G401.6 (cell line): ENCODE measurements at regions not wholly inside any gene's neighbourhood (a gene's known extent, or its start where the extent isn't known, plus 50 kb on each side); places are given as distances from the start of the nearest gene placed in this dataset.

Source experiments
- FAIRE-seq: peaks from 2 replicates; lab custom pipeline; 2012; peaks lifted over from hg19 to GRCh38; lab: Jason Lieb, UNC

DNA sequence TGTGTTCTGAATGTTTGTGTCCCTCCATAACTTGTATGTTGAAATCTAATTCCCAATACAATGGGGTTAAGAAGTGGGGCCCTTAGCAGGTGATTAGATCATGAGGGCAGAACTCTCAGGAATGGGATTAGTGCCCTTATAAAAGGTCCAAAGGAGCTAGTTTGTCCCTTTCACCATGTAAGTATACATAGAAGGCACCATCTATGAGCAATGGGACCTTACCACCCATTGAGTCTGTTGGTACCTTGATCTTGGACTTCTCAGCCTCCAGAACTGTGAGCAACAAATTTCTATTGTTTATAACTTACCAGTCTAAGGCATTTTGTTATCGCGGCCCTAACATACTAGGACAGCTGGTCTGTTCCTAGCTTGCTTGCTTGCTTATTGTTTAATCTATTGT, 106.3 kb downstream of the MYCN start:
- FAIRE-seq, result no peak

DNA sequence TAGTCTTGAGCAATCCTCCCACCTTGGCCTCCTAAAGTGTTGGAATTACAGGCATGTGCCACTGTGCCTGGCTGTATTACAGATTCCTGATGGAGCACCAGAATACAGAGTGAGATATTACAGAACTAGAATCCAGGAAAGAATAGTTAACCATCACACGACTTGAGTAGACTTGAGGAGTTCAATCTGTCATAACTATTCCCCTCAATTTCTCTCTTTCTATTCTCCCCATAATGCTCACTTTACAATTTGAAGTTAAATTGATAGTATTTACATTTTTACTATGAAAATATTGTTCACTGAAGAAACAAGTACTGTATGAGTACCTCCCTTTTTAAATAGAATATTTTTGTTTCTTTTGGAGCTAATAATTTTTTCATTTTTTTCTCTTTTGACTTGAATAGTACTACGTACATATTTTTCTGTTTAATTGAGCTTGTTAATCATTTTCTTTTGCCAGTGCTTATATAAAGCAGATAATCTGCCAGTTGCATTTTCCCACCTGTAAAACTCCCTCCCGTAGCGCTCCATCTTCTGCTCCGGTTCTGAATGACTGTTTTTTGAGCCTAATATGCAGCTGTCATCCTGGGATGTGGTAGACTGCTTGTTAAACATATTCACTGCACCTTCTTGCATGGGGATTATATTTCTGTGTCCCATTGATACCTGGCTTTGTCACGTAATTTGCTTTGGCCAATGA, 105.5 kb downstream of the MYCN start:
- FAIRE-seq, result no peak

DNA sequence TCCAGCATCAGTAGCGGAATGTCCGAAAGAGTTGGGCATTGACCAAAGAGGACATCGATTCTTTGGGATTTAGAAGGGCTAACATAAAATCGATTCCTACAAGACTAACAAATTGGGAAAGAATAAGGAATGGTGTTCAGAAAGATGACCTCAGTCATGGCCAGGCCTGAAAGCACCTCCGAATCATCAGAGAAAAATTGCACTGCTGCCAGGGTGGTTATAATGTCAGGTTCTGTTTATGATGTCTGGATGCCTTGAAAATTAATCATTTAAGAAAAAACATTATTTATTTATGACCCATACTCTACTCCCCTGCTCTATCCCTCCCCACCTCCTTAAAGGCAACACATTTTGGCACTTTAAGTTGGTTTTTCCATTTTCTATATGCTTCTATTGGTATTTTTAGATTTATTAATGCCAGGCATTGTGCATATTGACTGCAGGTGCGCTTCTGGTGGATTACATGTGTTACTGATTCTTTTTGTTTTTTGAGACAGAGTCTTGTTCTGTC, 104.7 kb downstream of the MYCN start:
- FAIRE-seq, result no peak

DNA sequence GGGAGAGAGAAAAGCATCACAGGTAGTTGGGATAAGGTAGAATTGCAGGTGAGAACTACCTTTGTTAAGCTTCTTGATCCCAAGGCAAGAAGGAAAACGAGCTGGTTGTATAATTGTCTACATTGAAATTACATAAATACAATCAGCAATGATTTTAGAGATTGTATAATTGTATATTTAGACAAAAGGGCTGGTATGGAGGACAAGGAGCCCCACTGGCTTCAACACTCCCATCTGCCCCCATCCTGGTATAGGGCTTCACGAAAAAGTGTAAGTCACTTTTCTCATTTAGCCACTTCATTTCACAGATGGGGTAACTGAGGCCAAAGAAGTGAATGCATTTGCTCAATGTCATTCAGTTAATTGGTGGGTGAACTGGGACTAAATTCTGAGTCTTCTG, 103.3 kb downstream of the MYCN start:
- FAIRE-seq, result no peak

DNA sequence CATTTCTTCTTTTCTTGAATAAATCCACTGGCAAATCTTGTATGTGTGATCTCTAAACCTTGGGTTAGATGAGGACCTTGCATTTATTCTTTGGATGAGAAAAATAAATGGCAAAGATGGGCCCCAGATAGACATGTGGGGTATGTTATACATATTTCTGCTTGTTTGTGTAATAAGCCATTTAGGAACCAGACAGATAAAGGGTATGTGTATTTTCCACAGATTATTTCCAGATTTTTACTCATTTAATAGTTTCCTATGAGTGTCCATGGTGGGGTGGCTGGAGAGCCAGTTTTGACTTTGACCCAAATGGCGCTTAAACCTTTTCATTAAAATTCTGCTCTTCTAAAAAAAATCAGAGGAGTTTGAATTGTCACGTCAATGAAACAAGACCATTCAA, 102.8 kb downstream of the MYCN start:
- FAIRE-seq, result no peak

DNA sequence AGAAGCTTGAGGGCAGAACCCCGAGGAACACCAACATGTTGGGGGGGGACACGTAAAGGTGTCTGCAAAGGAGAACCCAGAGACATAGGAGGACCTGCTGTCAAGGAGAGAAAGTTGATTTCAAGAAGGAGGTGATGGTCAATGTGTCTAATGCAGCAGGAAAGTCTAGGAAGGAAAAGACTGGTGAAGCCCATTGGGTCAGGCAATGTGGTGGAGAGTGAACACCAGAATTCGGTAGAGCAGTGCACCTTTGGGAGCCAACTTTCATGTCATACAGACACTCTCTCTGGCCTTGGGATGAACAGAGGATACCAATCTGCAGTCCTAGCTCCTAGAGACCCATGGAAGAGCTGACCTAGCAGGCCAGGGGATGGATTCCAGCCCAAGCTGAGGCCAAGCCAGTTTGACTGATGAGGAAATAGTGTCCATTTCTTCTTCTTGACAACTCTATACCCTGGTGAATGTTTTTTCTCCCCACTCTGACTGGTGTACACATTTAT, 101.9 kb downstream of the MYCN start:
- FAIRE-seq, result no peak

DNA sequence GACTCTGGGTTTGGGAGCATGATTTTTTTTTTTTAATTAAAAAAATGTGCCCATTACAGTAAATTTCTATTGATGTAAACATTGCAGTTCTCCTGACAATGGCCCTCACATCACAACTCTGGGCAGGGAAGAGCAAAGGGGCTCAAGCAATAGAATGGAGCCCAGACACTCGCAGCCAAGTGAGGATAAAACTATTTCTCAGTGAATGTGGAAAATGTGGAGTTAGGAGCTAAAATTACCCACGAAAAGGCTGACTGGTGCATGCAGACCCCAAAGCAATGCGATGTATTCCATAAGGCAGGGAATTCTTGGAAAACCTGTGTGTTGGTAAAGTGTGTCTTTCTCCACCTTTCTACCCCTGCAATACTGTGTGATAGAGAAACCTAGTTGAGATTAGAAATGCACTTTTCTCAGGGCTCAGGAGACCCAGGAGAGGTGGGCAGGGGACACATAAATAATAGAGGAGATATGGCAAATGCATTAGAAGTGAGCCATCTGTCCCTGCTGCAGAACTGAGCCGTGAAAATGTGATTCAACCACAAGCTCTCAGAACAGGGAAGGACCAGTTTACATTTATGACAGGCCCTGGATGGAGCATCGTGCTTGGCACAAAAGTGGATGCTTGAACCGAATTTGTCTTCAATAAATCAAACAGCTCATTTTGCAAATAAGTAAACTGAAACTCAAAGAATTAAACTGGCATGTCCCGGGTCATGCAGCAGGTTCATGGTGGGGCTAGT, 100.1 kb downstream of the MYCN start:
- no peak for FAIRE-seq

DNA sequence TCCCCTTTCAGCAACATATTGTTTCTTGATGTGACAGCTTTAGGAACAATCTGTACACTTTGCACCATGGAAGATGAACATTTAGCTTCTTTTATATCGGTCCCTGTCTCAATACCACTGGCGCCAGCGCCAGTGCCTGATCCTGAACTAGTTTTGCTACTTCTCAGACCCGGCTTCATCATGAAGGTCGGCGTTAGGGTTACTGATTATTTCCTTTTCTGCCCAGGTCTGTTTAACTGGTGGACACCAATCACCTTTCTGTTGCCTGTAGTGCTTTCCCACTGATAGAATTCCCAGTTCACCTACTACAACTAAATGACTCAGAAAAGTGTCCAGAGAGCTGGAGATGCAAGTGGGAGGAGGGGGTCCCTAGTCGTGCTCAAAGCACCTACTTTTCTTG, 99.5 kb downstream of the MYCN start:
- FAIRE-seq, result no peak

DNA sequence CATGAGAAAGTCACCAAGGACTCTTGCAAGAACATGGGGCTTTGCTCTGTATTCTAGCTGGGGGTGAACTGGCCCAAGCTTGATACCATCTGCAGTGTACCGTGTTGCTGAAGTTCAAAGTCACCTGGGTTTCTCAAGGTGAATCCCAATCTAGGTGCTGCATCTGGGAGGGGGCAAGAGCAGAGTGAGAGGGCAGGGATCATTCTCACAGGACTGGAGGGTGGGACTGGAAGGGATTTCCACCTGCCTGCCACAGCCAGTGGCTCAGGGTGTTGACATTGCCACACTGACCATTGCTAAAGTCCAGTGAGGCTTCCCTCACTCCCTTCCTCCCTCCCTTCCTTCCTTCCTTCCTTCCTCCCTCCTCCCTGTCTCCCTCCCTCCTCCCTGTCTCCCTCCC, 98.7 kb downstream of the MYCN start:
- no peak for FAIRE-seq

DNA sequence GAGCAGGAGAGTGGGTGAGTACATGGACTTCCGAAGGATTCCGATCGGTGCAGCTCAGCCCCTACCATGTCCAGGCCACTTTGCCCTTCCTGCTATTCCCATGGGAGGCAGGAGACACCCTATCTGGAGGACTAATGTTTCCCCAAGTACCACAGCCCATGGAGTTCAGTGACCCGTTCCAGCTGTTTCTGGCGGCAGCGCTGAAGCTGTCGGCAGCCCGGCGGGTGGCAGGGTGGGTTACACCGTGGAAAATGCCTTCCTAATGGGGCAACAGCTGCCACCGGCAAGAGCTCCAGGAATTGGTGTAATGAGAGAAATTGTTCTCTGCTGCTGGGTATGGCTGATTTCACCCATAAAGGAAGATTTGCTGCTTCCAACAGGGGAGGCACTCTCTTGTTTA, 98.3 kb downstream of the MYCN start:
- no peak for FAIRE-seq

DNA sequence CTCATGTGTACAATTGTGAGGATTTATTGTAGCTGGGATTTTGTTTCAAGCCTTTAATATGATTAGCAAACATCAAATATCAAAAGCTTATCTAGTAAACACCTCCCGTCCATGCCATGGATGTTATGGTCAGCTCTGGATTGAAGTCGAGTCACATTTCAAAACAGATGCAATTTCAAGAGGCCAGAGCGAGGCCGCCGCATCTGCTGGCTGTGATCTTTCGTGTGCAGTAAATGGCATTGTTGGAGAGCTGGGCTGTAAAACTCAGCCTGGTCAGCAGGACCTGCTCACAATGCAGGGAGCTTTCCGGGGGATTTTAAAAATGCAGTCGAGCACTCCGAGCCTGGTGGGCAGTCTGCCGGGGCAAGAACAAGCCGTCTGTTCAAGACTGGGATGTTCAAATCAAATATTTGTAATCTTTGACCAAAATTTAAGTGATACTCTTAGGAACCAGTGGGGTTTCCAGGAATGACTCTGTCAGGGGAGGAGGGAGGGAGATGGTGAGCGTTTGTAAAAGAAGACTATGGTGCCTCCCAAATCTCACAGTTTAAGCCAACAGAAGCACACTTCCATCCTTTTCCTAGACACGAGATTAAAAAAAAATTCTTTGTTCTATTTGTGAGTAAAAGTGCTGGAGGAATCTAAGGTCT, 97.6 kb downstream of the MYCN start:
- no peak for FAIRE-seq

DNA sequence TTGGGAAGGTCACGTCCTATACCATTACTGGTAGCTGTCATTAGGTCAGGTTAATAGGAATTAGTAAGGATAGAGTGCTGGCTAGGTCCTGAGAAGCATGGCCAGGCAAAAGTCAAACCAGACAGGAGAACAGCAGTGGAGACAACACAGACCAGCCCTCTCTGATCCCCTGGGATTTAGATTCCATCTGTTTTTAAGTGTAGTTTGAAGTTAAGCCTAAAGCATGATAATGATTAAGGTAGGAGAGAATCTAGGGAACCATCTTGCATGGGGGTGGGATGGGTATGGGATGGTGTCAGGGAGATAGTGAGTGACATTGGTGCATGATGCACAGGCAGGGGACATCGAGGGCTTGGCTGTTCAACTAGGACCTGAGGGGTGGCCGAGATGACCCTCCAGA, 96.6 kb downstream of the MYCN start:
- no peak for FAIRE-seq

DNA sequence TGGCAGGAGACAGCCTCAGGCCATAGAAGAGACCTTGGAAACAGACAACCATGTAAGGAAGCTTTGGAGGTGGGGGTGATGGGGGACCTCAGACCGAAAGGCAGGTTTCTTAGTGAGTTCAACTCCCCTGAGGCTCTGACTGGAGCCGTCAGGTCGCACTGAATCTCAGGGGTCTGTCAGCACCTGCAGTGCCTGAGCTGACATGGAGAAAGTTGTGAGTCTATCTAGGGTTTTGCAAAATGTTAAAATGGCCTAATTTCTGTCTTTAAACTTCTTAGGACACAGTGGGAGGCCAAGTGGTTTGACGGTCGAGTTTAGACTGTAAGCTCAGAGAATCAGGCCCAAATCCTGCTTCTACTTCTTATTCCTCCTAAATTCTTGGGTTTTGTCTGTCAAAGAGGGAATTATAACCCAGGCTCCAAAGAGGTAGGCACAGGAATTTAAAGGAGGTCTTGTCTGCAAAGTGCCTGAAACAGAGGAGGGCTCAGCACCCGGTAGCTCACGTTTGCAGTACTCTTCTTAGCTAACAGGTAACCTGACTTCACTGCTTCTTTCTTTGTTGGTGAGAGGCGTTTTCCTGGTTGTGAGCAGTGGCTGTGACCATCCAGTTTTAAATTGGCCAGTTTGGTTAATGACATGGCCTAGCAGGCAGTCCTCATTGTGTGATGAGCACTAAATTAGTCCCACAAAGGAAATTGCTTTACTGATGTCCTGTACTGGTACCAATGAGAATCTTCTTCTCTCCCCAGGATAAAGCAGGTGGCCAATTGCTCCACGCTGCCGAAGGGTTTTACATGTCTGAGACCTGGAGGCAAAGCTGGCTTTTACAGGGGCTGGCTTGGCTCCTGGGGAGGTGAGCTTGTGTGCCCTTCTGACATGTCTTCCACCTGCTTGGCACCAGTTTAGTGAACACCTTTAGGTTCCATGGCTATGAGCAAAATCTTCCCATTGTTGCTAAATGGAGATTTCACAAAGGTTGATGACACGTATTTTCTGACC, 95.7 kb downstream of the MYCN start:
- FAIRE-seq, result no peak

DNA sequence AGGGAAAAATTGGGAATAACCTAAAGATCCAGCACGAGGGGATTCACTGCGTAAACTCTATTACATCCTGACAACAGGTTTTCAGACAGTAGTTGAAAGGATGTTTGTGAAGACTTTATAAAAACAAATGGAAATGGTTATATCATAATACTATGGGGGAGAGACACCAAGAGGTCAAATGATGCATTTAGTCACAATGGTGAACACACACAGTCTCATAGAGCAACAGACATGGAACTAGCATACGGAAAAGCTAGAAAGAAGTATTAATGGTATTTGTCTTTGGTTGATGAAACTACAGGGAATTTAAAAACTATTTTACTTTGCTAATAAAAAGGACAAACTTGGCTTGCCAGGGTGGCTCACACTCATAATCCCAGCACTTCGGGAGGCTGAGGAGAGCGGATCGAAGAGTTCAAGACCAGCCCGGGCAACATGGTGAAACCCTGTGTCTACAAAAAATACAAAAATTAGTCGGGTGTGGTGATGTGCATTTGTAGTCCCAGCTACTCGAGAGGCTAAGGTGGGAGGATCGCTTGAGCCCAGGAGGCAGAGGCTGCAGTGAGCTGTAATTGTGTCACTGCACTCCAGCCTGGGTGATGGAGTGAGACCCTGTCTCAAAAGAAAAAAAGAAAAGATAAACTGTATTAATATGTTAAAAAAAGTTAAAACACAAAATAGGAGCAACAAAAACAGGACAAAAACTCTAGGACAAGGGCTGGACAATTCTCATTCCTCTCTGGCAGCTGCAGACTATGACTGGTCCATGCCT, 94.8 kb downstream of the MYCN start:
- FAIRE-seq, result no peak

DNA sequence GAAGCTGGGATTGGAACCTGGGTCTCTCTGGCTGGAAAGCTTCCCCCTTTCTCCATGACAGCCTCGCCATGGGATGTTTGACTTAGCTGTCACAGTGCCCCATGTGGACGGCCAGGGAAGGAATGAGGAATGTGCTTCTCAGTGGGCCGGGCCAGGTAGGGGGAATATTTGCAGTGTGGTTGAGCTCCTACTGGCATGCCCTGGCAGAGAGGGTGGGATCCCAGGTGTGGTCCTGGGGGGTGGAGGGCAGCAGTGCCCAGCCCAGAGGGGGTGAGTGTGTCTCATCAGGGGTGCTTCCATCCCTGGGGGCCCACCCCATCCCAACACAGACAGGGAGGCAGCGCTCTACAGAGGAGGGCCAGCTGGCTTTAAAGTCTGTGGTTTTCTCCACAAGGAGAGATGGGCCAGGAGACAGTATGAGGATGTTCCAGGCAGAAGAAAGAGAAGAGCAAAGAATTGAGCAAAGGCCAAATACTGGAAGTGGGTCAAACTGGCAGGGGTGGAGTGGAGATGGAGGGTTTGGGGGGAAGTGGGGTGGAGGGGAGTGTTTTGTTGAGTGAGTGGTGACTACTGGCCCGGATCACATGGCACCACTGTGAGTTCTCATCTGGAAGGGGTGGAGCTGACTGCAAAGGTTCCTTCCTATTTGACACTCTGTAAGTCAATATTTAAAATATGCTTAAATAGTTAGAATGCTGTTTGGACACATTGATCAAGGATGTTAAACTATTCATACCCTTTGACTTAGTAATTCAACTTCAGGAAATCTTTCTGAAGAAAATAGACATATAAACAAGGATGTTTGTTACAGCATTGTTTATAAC, 94.0 kb downstream of the MYCN start:
- FAIRE-seq, result no peak

DNA sequence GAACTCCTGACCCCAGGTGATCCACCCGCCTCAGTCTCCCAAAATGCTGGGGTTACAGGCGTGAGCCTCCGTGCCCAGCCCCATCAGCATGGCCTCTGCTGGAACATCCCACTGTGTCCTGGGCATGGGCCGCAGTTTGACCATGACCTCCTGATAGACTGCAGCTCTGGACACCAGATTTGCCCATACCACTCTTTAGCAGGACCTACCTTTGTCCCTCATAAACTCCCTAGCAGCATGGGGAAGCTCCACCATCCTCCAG, 92.6 kb downstream of the MYCN start:
- FAIRE-seq, result no peak

DNA sequence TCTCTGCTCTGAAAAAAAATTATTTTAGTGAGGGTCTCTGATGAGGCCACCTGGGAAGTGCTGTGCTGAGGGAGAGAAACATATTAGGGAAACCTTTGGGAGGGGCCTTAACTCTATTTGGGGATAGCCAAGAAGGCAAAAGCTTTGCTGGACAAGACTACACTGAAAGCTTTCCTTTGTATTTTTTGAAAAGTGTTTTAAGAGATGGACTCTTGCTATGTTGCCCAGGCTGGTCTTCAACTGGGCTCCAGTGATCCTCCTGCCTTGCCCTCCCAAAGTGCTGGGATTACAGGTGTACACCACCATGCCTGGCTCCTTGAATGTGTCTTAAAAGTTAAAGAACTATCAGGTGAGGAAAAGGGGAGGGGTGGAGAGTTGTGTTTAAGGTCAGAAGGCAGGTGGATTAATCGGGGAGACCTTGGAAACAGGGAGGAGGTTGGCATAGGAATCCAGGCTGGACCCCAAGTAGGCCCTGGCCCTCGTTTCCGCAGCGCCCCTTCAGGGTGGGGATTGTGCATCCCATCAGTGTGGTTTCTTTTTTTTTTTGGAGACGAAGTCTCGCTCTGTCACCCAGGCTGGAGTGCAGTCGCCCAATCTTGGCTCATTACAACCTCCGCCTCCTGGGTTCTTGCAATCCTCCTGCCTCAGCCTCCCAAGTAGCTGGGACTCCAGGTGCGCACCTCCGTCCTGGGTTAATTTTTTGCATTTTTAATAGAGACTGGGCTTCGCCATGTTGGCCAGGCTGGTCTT, 92.1 kb downstream of the MYCN start:
- FAIRE-seq, result no peak

DNA sequence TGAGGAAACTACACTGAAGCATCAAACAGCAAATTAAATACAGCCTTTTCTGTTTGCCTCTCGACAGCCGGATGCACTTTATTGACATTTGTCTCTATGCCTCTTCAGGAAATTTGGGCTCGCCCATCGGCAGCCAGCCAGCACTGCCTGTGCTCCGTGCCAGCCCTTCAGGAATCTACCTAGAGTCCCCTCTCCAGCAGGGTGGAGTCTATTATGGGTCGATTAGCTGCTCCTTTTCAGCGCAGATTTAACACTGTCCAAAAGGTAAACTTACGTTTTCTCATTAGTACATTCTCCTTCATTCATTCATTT, 91.5 kb downstream of the MYCN start:
- FAIRE-seq, result no peak

DNA sequence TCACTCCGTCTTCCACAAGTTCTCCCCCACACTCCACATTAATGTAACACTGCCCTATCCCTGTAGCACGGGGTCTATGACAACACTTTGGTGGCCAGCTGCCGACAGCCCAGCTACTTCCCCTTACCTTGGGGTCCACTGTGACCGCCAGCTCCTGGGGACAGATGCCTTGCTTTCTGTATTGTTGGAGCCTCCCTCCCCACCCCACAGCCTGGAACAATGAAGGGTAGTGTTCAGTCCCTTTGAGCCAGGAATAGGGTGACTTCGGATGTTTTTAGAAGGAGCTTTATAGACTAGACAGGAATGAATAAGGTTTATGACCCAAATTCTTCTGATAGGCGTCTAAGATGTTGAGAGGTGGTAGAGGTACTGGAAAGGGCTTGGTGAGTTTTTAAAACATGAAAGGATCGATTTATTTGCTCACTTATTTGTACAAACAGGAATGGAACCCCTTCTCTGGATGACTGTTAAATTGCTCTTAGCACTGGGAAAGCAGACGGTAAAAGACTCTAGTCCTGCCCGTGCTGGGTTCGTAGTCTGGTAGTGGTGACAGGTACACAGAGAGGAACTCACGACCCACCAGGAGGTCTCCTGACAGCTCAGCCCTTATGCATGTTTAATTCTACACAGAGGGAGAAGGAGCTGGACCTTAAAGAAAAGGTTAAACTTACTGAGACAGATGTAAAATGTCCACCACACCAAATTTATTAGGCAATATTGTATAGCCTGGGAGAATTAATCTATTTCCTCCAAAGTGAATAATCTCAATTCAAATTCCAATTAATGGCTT, 90.9 kb downstream of the MYCN start:
- no peak for FAIRE-seq
